22Rv1 (cell line): ENCODE measurements at regions not wholly inside any gene's neighbourhood (a gene's known extent, or its start where the extent isn't known, plus 50 kb on each side); places are given as distances from the start of the nearest gene placed in this dataset.

Experiments used
- H3K27ac ChIP-seq: fragments of 450-650 bp; 2 replicates; pipeline ENCODE4 v1.5.1; 2017
- CTCF ChIP-seq: fragments of 450-650 bp; IDR thresholded peaks from 2 replicates; pipeline ENCODE4 v1.5.1; 2017; ENCODE audit warnings: mild to moderate bottlenecking
- ZFX ChIP-seq: fragments of 450-650 bp; IDR thresholded peaks from 2 replicates; pipeline ENCODE4 v1.6.1; 2017; ENCODE audit warnings: antibody characterized with exemption, borderline replicate concordance

- no peak overlapping the region for H3K27ac ChIP-seq
- TF ChIP-seq ZFX (no peak), CTCF (no peak)
Observed at GRCh38 chr3:67894510-67894909, 240.1 kb upstream of the SUCLG2 start.

- no peak for TF ChIP-seq ZFX
- TF ChIP-seq CTCF = no peak
- no peak overlapping the region for H3K27ac ChIP-seq
Observed at GRCh38 chr3:67884345-67884744, 229.9 kb upstream of the SUCLG2 start.

- H3K27ac ChIP-seq = no peak overlapping the region
- TF ChIP-seq CTCF = no peak
- no peak for TF ChIP-seq ZFX
Observed at GRCh38 chr3:67883766-67884165, 229.4 kb upstream of the SUCLG2 start.

GRCh38 chr3:67882981-67883380 is 228.6 kb upstream of the SUCLG2 start:
- no peak overlapping the region for H3K27ac ChIP-seq

GRCh38 chr3:67876261-67876660 is 221.8 kb upstream of the SUCLG2 start:
- TF ChIP-seq CTCF (no peak), ZFX (no peak)

More at GRCh38 chr3:67882981-67883380, 228.6 kb upstream of the SUCLG2 start:
- TF ChIP-seq ZFX = no peak
- TF ChIP-seq CTCF = no peak

GRCh38 chr3:67875858-67876257 is 221.4 kb upstream of the SUCLG2 start:
- TF ChIP-seq CTCF (no peak), ZFX (no peak)
- no peak overlapping the region for H3K27ac ChIP-seq

More at GRCh38 chr3:67876261-67876660, 221.8 kb upstream of the SUCLG2 start:
- H3K27ac ChIP-seq = no peak overlapping the region

GRCh38 chr3:67875338-67875737 is 220.9 kb upstream of the SUCLG2 start:
- H3K27ac ChIP-seq = no peak overlapping the region
- TF ChIP-seq CTCF (no peak), ZFX (no peak)
